Mammary epithelial cell (primary cell): ENCODE measurements at regions not wholly inside any gene's neighbourhood (a gene's known extent, or its start where the extent isn't known, plus 50 kb on each side); places are given as distances from the start of the nearest gene placed in this dataset.
"Not testable (repeated sequence)": the region's sequence is repeated elsewhere in the genome, so short reads cannot be mapped to it uniquely, and the experiment has no call there.

Experiments
- EZH2 ChIP-seq: IDR thresholded peaks from 2 replicates; pipeline ENCODE4 v1.6.1; 2012; ENCODE audit warnings: low read length, inconsistent platforms, borderline replicate concordance
- TF ChIP-seq, protein P1 (sequence below), 2 donors: IDR thresholded peaks in 1 of 2; conservative IDR thresholded peaks in 1 of 2; 2 replicates each; pipeline ENCODE4 v1.5.1; 2011 to 2012; ENCODE audit warnings: inconsistent platforms in 2 of 2, low read length in 2 of 2, mild to moderate bottlenecking in 2 of 2, control low read depth in 1 of 2, low read depth in 1 of 2; ENCODE audit not compliant: insufficient read depth in 1 of 2; ENCODE audit errors: extremely low read depth in 1 of 2

DNA sequence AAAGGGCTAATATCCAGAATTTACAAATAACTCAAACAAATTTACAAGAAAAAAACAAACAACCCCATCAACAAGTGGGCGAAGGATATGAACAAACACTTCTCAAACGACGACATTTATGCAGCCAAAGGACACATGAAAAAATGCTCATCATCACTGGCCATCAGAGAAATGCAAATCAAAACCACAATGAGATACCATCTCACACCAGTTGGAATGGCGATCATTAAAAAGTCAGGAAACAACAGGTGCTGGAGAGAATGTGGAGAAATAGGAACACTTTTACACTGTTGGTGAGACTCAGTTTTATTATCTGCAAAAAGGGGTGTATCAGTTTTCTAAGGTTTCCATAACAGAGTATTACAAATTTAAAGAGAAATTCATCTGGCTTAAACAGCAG lies 153.5 kb upstream of the ITGA1 start:
- TF ChIP-seq, protein P1, sequence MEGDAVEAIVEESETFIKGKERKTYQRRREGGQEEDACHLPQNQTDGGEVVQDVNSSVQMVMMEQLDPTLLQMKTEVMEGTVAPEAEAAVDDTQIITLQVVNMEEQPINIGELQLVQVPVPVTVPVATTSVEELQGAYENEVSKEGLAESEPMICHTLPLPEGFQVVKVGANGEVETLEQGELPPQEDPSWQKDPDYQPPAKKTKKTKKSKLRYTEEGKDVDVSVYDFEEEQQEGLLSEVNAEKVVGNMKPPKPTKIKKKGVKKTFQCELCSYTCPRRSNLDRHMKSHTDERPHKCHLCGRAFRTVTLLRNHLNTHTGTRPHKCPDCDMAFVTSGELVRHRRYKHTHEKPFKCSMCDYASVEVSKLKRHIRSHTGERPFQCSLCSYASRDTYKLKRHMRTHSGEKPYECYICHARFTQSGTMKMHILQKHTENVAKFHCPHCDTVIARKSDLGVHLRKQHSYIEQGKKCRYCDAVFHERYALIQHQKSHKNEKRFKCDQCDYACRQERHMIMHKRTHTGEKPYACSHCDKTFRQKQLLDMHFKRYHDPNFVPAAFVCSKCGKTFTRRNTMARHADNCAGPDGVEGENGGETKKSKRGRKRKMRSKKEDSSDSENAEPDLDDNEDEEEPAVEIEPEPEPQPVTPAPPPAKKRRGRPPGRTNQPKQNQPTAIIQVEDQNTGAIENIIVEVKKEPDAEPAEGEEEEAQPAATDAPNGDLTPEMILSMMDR (conservative IDR thresholded peaks at IDR 0.05 in 1 of 2, IDR thresholded peaks at IDR 0.05 in 1 of 2; ENCODE audit: extremely low read depth in 1 of 2, insufficient read depth in 1 of 2, low read depth in 1 of 2, low read length in 2 of 2), result not testable (repeated sequence)
- TF ChIP-seq EZH2, result not testable (repeated sequence)
